ENCODE measurements at regions not wholly inside any gene's neighbourhood (a gene's known extent, or its start where the extent isn't known, plus 50 kb on each side); places are given as distances from the start of the nearest gene placed in this dataset.

DNA sequence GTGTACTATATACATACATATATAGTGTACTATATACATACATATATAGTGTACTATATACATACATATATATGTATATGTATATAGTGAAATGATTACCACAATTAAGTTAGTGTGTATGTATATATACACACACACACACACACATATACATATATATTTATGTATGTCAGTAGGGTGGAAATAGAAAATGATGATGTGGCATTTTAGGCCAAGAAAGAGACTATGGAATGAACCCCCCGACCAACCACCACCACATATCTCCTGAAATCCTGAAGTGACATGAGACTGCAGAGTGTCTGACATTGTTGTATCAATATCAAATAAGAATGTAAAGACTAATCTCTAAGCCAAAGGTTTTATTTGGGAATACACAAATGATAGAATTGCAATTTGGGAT lies 107.6 kb downstream of the RFC3 start:
- intact Hi-C loops (cut with DNase I; ENCODE audit: low total_unique reads): loop anchor here (10.0 kb wide), 1 partner anchor 1229 kb away; no protein-coding TSS in a partner anchor
- no peak for DNase-seq

DNA sequence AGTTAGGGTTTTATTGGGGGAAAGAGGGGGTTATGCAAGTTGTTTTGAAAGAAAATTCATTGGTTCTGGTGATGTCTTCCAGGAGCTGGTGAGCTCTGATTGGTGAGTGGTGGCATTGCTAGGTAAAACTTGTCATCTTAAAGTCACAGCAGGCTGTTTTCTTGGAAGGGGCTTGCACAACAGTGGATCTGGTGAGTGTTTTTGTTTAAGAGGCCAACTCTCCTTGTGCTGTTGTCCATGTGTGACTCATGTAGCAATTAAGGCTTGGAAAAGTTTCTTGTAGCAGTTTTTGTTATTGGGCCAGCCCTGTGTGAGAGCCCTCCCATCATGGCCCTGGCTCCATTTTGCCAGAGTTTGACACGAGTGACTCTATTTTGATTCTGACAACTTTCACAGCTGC lies 109.4 kb downstream of the RFC3 start:
- Histone ChIP-seq H3K4me3 (no peak overlapping the region), H3K27ac (no peak overlapping the region), H3K27me3 (no peaks in the 10 kb centered on the region), H3K4me1 (no peaks in the 10 kb centered on the region), H3K36me3 (ENCODE audit: low read depth, missing control alignments) (no peaks in the 10 kb centered on the region), H3K9me3 (no peaks in the 10 kb centered on the region)
- no peak for TF ChIP-seq POLR2A (IDR thresholded peaks at IDR 0.05)
- TF ChIP-seq, protein P1, sequence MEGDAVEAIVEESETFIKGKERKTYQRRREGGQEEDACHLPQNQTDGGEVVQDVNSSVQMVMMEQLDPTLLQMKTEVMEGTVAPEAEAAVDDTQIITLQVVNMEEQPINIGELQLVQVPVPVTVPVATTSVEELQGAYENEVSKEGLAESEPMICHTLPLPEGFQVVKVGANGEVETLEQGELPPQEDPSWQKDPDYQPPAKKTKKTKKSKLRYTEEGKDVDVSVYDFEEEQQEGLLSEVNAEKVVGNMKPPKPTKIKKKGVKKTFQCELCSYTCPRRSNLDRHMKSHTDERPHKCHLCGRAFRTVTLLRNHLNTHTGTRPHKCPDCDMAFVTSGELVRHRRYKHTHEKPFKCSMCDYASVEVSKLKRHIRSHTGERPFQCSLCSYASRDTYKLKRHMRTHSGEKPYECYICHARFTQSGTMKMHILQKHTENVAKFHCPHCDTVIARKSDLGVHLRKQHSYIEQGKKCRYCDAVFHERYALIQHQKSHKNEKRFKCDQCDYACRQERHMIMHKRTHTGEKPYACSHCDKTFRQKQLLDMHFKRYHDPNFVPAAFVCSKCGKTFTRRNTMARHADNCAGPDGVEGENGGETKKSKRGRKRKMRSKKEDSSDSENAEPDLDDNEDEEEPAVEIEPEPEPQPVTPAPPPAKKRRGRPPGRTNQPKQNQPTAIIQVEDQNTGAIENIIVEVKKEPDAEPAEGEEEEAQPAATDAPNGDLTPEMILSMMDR (IDR thresholded peaks at IDR 0.05): no peak
- intact Hi-C loops (cut with DNase I; ENCODE audit: low total_unique reads): loop anchor here (10.0 kb wide), 1 partner anchor 1227 kb away; no protein-coding TSS in a partner anchor
- DNase-seq: no peak
- WGBS, 2 donors: 60 to 81% methylated on average over 1 of the region's 1 CpG

More for the DNA sequence above, 107.6 kb downstream of the RFC3 start:
- no peaks in the 10 kb centered on the region for H3K4me1 ChIP-seq
- no peaks in the 10 kb centered on the region for H3K36me3 ChIP-seq (ENCODE audit: low read depth, missing control alignments)
- H3K9me3 ChIP-seq: no peaks in the 10 kb centered on the region
- H3K27me3 ChIP-seq: no peaks in the 10 kb centered on the region
- WGBS, 2 donors: 95 to 96% methylated on average over 1 of the region's 1 CpG
- no peak overlapping the region for H3K4me3 ChIP-seq
- TF ChIP-seq, protein P1 (IDR thresholded peaks at IDR 0.05): no peak
- no peak for TF ChIP-seq POLR2A (IDR thresholded peaks at IDR 0.05)
- no peak overlapping the region for H3K27ac ChIP-seq

DNA sequence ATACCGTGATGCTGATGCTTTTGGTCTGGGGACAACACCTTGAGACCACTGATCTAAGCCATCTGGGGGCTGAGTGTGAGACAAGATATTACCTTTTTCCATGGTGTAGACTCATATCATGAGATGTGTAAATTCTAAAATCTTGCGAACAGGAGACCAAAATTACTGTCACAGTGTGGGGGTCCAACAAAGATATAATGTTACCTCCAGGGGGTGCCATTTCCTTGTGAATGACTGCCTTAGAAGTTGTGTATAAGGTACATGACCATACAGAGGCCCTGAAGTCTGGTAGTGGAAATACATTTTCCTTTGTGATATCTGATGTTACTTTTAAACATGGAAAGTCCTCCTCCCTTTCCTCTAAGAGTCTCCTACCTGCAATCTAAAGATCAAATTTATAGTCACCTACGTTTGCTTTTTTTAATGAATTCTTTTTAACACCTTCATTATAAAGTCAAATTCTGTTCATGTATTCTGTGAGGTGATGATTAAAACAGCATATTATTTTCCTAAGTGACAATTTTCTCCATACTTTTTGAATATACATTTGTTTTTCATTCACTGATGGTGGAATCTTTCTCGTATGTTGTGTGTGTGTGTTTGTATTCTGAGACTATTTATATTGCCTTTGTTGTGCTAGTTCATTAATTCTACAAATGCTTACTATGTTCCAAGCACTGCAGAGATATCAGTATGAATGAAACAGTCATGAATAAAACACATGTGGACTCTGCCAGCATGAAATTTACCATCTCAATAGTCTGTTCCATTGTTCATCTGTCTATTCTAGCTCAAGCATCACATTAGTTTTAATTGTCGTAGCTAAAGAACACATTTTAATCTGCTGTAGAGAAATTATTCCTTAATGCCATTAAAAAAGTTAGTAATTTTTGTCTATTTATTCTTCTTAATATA lies 113.7 kb downstream of the RFC3 start:
- H3K27me3 ChIP-seq: no peaks in the 10 kb centered on the region
- intact Hi-C loops (cut with DNase I; ENCODE audit: low total_unique reads): no loop called here

DNA sequence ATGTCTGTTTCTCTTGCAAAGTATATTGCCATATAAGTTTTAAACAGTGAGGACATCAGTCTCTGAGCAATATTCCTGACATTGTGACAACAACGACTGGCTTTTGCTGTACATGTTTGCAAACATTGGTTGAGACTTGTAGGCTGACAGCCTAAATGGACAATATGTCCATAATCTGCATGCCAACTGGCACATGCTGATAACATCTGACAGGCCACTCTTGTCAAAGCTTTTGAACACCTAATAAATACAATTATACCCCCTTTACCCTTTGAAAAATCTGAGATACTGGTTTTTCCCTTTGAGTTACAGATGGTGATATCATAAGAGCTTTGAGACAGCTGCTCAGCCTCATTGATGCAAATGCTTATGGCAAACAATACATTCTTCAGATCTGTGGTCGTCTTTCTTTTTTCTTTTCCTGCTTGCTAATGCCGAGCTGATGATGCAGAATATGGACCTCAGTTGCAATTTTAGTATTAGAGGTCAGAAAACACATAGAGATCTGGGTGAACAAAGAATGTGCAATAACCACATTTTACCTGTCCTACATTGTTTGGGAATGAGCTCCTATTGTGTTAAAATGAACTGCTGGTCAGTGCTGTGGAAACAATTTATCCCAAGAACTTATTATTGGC lies 114.9 kb downstream of the RFC3 start:
- Histone ChIP-seq H3K36me3 (ENCODE audit: low read depth, missing control alignments) (no peaks in the 10 kb centered on the region), H3K4me1 (no peaks in the 10 kb centered on the region), H3K9me3 (no peaks in the 10 kb centered on the region), H3K27me3 (no peaks in the 10 kb centered on the region), H3K4me3 (no peak overlapping the region), H3K27ac (no peak overlapping the region)
- WGBS, 2 donors: 75 to 85% methylated on average over 3 of the region's 3 CpGs
- intact Hi-C loops (cut with DNase I; ENCODE audit: low total_unique reads): no loop called here
- DNase-seq: no peak
- no peak for TF ChIP-seq POLR2A (IDR thresholded peaks at IDR 0.05)
- TF ChIP-seq, protein P1 (IDR thresholded peaks at IDR 0.05): no peak

More for the DNA sequence above, 113.7 kb downstream of the RFC3 start:
- Histone ChIP-seq H3K9me3 (no peaks in the 10 kb centered on the region), H3K4me3 (no peak overlapping the region), H3K27ac (no peak overlapping the region), H3K4me1 (no peaks in the 10 kb centered on the region), H3K36me3 (ENCODE audit: low read depth, missing control alignments) (no peaks in the 10 kb centered on the region)
- DNase-seq: no peak
- TF ChIP-seq, protein P1 (IDR thresholded peaks at IDR 0.05): peak in 2 of 3 experiments; percentile 17 to 26
- TF ChIP-seq POLR2A (IDR thresholded peaks at IDR 0.05): no peak
- 78 to 91% methylated on average over 5 of the region's 5 CpGs for WGBS, 2 donors

Data from testis (tissue), 2 donors.